Lower lobe of right lung (tissue), 2 donors: ENCODE measurements at regions not wholly inside any gene's neighbourhood (a gene's known extent, or its start where the extent isn't known, plus 50 kb on each side); places are given as distances from the start of the nearest gene placed in this dataset.

Source experiments
- ATAC-seq, 2 donors: fragments of 200-7000 bp; cut with Tn5 transposase; one replicate each; pipeline ENCODE4 v1.9.1; 2020 to 2022; ENCODE audit warnings: mild to moderate bottlenecking in 2 of 2, moderate library complexity in 2 of 2
- DNase-seq: peaks from one replicate; pipeline ENCODE4 v3.0.0-alpha.2; 2020
- H3K27ac ChIP-seq: fragments of 200-600 bp; one replicate; pipeline ENCODE4 v1.8.0; 2022
- H3K27me3 ChIP-seq: fragments of 200-600 bp; one replicate; pipeline ENCODE4 v1.8.0; 2022; ENCODE audit warnings: low read depth
- H3K36me3 ChIP-seq: fragments of 200-600 bp; one replicate; pipeline ENCODE4 v1.8.0; 2022; ENCODE audit warnings: mild to moderate bottlenecking
- H3K4me1 ChIP-seq: fragments of 200-600 bp; one replicate; pipeline ENCODE4 v1.8.0; 2022
- H3K4me3 ChIP-seq: fragments of 200-600 bp; one replicate; pipeline ENCODE4 v1.8.0; 2022; ENCODE audit warnings: mild to moderate bottlenecking
- H3K9me3 ChIP-seq: fragments of 200-600 bp; one replicate; pipeline ENCODE4 v1.8.0; 2022
- intact Hi-C: fragments of 100-400 bp; cut with DNase I; formaldehyde crosslinking; loops from one replicate; pipeline ENCODE4 v1.11.0; 2022
- TF ChIP-seq, protein P1 (sequence below): fragments of 200-600 bp; IDR thresholded peaks from one replicate; pipeline ENCODE4 v1.8.0; 2022; ENCODE audit warnings: antibody characterized with exemption, mild to moderate bottlenecking
- donor health status: DM: no; HTN: yes; CAD: no; lungs with severe emphysema.

DNA sequence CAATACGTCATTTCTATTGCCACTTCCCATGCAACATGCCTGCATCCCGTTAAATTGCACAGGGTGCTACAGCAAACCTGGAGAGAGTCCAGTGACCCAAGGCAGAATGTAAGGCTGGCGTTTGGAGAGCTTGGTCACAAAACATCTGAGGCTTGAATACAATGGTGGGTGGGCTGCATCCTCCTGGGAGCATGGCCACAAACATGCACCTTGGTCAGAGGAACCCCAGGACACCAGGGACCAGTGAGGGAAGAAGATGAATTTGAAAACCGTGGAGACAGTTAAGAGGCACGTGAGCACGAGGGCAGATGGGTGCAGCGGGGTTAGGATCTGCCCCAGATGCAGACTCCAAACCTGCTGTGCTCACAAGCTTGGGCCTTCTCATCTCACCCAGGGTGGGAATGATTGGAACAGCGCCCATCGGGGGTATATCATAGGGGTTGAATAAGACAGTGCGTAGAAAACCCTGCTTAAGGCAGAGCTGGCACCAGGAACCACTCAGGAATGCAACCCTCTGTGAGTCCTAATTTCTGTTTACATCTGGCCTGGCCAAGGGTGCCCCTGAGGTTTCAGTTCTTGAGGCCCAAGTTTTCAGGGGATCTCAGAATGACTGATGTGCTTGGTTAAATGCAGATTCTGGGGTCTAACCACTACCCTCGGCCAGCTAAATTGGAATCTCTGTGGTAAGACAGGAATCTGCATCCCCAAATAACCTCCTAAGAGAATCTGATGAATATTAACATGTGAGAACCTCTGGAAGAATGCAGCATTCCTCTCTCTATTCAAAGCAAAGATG, 97.2 kb downstream of the ARL4C start:
- ATAC-seq (no peak), DNase-seq (no peak)
- Histone ChIP-seq H3K4me1 (no peaks in the 10 kb centered on the region), H3K9me3 (no peaks in the 10 kb centered on the region), H3K4me3 (no peak overlapping the region), H3K27ac (no peak overlapping the region), H3K36me3 (no peaks in the 10 kb centered on the region), H3K27me3 (no peaks in the 10 kb centered on the region)
- TF ChIP-seq, protein P1, sequence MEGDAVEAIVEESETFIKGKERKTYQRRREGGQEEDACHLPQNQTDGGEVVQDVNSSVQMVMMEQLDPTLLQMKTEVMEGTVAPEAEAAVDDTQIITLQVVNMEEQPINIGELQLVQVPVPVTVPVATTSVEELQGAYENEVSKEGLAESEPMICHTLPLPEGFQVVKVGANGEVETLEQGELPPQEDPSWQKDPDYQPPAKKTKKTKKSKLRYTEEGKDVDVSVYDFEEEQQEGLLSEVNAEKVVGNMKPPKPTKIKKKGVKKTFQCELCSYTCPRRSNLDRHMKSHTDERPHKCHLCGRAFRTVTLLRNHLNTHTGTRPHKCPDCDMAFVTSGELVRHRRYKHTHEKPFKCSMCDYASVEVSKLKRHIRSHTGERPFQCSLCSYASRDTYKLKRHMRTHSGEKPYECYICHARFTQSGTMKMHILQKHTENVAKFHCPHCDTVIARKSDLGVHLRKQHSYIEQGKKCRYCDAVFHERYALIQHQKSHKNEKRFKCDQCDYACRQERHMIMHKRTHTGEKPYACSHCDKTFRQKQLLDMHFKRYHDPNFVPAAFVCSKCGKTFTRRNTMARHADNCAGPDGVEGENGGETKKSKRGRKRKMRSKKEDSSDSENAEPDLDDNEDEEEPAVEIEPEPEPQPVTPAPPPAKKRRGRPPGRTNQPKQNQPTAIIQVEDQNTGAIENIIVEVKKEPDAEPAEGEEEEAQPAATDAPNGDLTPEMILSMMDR = no peak
- intact Hi-C loops = no loop called here

DNA sequence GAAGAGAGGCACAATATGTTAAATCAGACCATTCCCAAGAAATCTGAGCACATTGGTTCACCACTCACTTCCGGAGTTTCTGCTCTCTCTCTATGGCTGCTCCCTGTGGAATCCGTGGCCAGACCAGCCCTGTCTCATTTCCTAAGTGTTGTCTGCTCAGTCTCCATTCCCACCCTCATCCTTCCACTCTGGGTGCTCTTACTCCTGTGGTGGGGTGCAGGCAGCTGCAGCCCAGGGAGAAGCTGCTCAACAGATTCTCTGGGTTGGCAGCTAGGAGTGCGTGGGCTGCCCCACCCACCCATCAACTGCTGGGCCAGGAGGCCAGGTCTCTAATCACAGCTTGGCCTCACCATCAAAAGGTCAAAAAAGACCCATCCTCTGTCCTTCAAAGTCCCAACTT, 98.3 kb downstream of the ARL4C start:
- ATAC-seq = no peak
- Histone ChIP-seq H3K27me3 (no peaks in the 10 kb centered on the region), H3K4me1 (no peaks in the 10 kb centered on the region), H3K4me3 (no peak overlapping the region), H3K9me3 (no peaks in the 10 kb centered on the region), H3K27ac (no peak overlapping the region), H3K36me3 (no peaks in the 10 kb centered on the region)
- DNase-seq = no peak
- intact Hi-C loops = no loop called here
- TF ChIP-seq, protein P1 = no peak

DNA sequence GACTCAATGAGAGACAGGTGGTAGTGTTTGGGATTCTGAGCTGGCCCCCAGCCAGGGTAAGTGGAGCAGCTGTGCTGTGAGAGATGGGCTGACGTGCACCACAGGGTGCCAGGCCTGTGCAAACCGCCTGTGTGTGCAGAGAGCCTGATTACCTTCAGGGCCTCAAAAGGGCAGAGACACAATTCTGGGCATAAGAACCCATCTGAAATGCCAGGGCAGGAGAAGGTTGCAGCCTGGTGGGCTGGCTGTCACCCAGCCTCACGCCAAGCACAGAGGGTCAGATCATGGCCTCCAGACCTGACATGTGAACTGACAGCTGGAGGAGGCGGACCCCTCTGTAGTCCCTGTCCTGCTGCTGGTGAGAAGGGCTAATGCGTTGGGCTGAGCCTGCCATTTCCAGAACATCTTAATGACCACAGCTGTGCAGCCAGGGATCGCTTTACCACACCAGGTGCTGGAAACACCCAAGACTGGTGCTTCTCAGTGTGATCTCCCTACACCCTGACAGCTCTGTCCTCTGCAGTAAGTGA, 100.9 kb downstream of the ARL4C start:
- DNase-seq (no peak), ATAC-seq (peak in 1 of 2 donors; percentile 11)
- no peaks in the 10 kb centered on the region for H3K9me3 ChIP-seq
- H3K36me3 ChIP-seq = no peaks in the 10 kb centered on the region
- H3K27me3 ChIP-seq = no peaks in the 10 kb centered on the region
- H3K27ac ChIP-seq = no peak overlapping the region
- no peaks in the 10 kb centered on the region for H3K4me1 ChIP-seq
- TF ChIP-seq, protein P1 = no peak
- intact Hi-C loops = no loop called here
- no peak overlapping the region for H3K4me3 ChIP-seq

DNA sequence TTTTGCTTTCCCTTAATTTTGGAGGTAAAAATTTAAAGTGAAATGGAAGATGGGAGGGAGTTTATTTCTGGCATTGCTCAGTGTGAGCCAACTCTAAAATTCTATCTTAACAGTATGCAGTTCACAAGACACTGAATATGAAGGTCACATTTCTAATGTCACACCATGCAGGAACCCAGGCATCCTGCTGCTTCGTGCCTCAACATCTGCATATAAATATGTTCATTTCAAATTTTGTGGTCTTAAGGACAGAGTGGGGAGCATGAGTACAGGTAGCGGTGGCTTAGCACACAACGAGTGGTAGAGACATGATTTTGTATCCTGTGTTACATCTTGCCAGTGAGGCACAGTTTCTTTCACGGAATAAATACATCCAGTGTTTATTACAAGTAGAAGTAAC, 102.4 kb downstream of the ARL4C start:
- intact Hi-C loops = no loop called here
- H3K27ac ChIP-seq = no peak overlapping the region
- no peaks in the 10 kb centered on the region for H3K27me3 ChIP-seq
- H3K4me3 ChIP-seq = no peak overlapping the region
- H3K36me3 ChIP-seq = no peaks in the 10 kb centered on the region
- no peak for DNase-seq
- H3K9me3 ChIP-seq = no peaks in the 10 kb centered on the region
- TF ChIP-seq, protein P1 = no peak
- H3K4me1 ChIP-seq = no peaks in the 10 kb centered on the region
- ATAC-seq = no peak

DNA sequence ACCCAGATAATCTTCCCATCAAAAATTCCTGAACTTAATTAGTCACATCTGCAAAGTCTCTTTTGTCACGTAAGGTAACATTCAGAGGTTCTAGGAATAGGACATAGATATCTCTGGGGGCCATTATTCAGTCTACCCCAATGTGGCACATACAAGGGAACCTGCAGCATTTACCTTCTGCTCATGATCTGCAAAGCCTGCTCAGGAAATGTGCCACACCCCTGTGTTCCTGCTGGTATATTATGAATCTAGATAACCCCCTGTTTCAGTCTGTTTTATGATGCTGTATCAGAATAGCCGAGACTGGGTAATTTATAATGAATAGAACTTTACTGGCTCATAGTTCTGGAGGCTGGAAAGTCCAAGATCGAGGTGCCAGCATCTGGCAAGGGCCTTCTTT, 103.5 kb downstream of the ARL4C start:
- no peak overlapping the region for H3K27ac ChIP-seq
- DNase-seq (no peak), ATAC-seq (no peak)
- H3K4me3 ChIP-seq = no peak overlapping the region
- intact Hi-C loops = no loop called here
- H3K27me3 ChIP-seq = no peaks in the 10 kb centered on the region
- TF ChIP-seq, protein P1 = no peak
- H3K36me3 ChIP-seq = no peaks in the 10 kb centered on the region
- no peaks in the 10 kb centered on the region for H3K9me3 ChIP-seq
- no peaks in the 10 kb centered on the region for H3K4me1 ChIP-seq
